ENCODE measurements at regions not wholly inside any gene's neighbourhood (a gene's known extent, or its start where the extent isn't known, plus 50 kb on each side); places are given as distances from the start of the nearest gene placed in this dataset.
"Not testable (repeated sequence)": the region's sequence is repeated elsewhere in the genome, so short reads cannot be mapped to it uniquely, and the experiment has no call there.

GRCh38 chr3:20480786-20481365, 294.9 kb upstream of the SGO1 start:
- Histone ChIP-seq H3K4me1 (ENCODE audit: control insufficient read depth, low read depth, low read length) (no peaks in the 10 kb centered on the region), H3K27me3 (ENCODE audit: insufficient read depth, low read length, poor library complexity) (no peaks in the 10 kb centered on the region), H4K5ac (ENCODE audit: low read length) (no peak overlapping the region), H3K4me2 (ENCODE audit: low read length) (no peak overlapping the region), H3K23ac (ENCODE audit: low read length) (no peak overlapping the region), H3K4ac (ENCODE audit: low read depth, low read length) (no peak overlapping the region), H3K36me3 (ENCODE audit: control insufficient read depth, insufficient read depth, low read length) (no peaks in the 10 kb centered on the region), H3K56ac (ENCODE audit: low read length) (peak overlapping the region; percentile 4), H2BK120ac (ENCODE audit: low read depth, low read length) (peak overlapping the region; percentile 61), H2BK5ac (ENCODE audit: low read length) (peak overlapping the region; percentile 10), H3K4me3 (ENCODE audit: low read length) (no peak overlapping the region), H2BK15ac (replicated peaks; ENCODE audit: low read depth) (no peak overlapping the region), H3K27ac (ENCODE audit: low read depth, low read length) (peak overlapping the region; percentile 37), H2AK5ac (ENCODE audit: low read length) (no peak overlapping the region), H3K9ac (ENCODE audit: low read length) (no peak overlapping the region), H3K18ac (ENCODE audit: low read length) (peak overlapping the region; percentile 75), H4K8ac (ENCODE audit: low read depth, low read length) (peak overlapping the region; percentile 86), H3K79me1 (ENCODE audit: low read length) (no peaks in the 10 kb centered on the region), H3K79me2 (ENCODE audit: control insufficient read depth, insufficient read depth, low read length) (no peaks in the 10 kb centered on the region)
- no CpG with 5 or more reads among the region's 5 CpGs for WGBS (ENCODE audit: extremely low coverage, insufficient coverage, low lambda C conversion rate)
- DNase-seq, result peak; percentile 69

- H2AK5ac ChIP-seq (ENCODE audit: low read length), result no peak overlapping the region
- H4K8ac ChIP-seq (ENCODE audit: low read depth, low read length), result no peak overlapping the region
These were observed 292.4 kb upstream of the SGO1 start for GRCh38 chr3:20478436-20478835.

GRCh38 chr3:20464237-20464636, 278.2 kb upstream of the SGO1 start:
- no CpG with 5 or more reads among the region's 2 CpGs for WGBS (ENCODE audit: extremely low coverage, insufficient coverage, low lambda C conversion rate)
- not testable (repeated sequence) for H3K4me2 ChIP-seq (ENCODE audit: low read length); H4K8ac ChIP-seq (ENCODE audit: low read depth, low read length); H3K36me3 ChIP-seq (ENCODE audit: control insufficient read depth, insufficient read depth, low read length); H2AK5ac ChIP-seq (ENCODE audit: low read length); H2BK15ac ChIP-seq (replicated peaks; ENCODE audit: low read depth); H3K4ac ChIP-seq (ENCODE audit: low read depth, low read length); H3K4me1 ChIP-seq (ENCODE audit: control insufficient read depth, low read depth, low read length); H3K56ac ChIP-seq (ENCODE audit: low read length); H3K27ac ChIP-seq (ENCODE audit: low read depth, low read length); H3K9ac ChIP-seq (ENCODE audit: low read length); H3K18ac ChIP-seq (ENCODE audit: low read length); H3K79me2 ChIP-seq (ENCODE audit: control insufficient read depth, insufficient read depth, low read length); H3K4me3 ChIP-seq (ENCODE audit: low read length); H3K79me1 ChIP-seq (ENCODE audit: low read length); H3K23ac ChIP-seq (ENCODE audit: low read length); H4K5ac ChIP-seq (ENCODE audit: low read length); H2BK120ac ChIP-seq (ENCODE audit: low read depth, low read length); H2BK5ac ChIP-seq (ENCODE audit: low read length); DNase-seq; H3K27me3 ChIP-seq (ENCODE audit: insufficient read depth, low read length, poor library complexity)

More at GRCh38 chr3:20478436-20478835, 292.4 kb upstream of the SGO1 start:
- Histone ChIP-seq H3K4me2 (ENCODE audit: low read length) (no peak overlapping the region), H3K27ac (ENCODE audit: low read depth, low read length) (no peak overlapping the region), H3K9ac (ENCODE audit: low read length) (no peak overlapping the region), H3K56ac (ENCODE audit: low read length) (no peak overlapping the region), H2BK15ac (replicated peaks; ENCODE audit: low read depth) (no peak overlapping the region), H3K4me1 (ENCODE audit: control insufficient read depth, low read depth, low read length) (no peaks in the 10 kb centered on the region), H2BK5ac (ENCODE audit: low read length) (no peak overlapping the region), H3K79me2 (ENCODE audit: control insufficient read depth, insufficient read depth, low read length) (no peaks in the 10 kb centered on the region), H3K23ac (ENCODE audit: low read length) (no peak overlapping the region), H3K79me1 (ENCODE audit: low read length) (no peaks in the 10 kb centered on the region), H3K4ac (ENCODE audit: low read depth, low read length) (no peak overlapping the region), H3K36me3 (ENCODE audit: control insufficient read depth, insufficient read depth, low read length) (no peaks in the 10 kb centered on the region), H3K18ac (ENCODE audit: low read length) (no peak overlapping the region), H3K27me3 (ENCODE audit: insufficient read depth, low read length, poor library complexity) (no peaks in the 10 kb centered on the region), H4K5ac (ENCODE audit: low read length) (no peak overlapping the region), H3K4me3 (ENCODE audit: low read length) (no peak overlapping the region), H2BK120ac (ENCODE audit: low read depth, low read length) (no peak overlapping the region)
- peak; percentile 81 for DNase-seq

GRCh38 chr3:20462723-20463122, 276.7 kb upstream of the SGO1 start:
- no peak overlapping the region for H3K27ac ChIP-seq (ENCODE audit: low read depth, low read length)
- no peaks in the 10 kb centered on the region for H3K79me2 ChIP-seq (ENCODE audit: control insufficient read depth, insufficient read depth, low read length)
- no peak overlapping the region for H3K4me2 ChIP-seq (ENCODE audit: low read length)
- no peak overlapping the region for H3K4me3 ChIP-seq (ENCODE audit: low read length)
- H3K18ac ChIP-seq (ENCODE audit: low read length), result no peak overlapping the region
- no peak overlapping the region for H3K56ac ChIP-seq (ENCODE audit: low read length)
- no peak overlapping the region for H3K23ac ChIP-seq (ENCODE audit: low read length)
- no peak overlapping the region for H2BK120ac ChIP-seq (ENCODE audit: low read depth, low read length)
- no peak overlapping the region for H4K5ac ChIP-seq (ENCODE audit: low read length)
- H4K8ac ChIP-seq (ENCODE audit: low read depth, low read length), result no peak overlapping the region
- H3K4me1 ChIP-seq (ENCODE audit: control insufficient read depth, low read depth, low read length), result no peaks in the 10 kb centered on the region
- H2BK5ac ChIP-seq (ENCODE audit: low read length), result no peak overlapping the region
- no peak overlapping the region for H3K4ac ChIP-seq (ENCODE audit: low read depth, low read length)
- no peaks in the 10 kb centered on the region for H3K36me3 ChIP-seq (ENCODE audit: control insufficient read depth, insufficient read depth, low read length)
- no peak overlapping the region for H2BK15ac ChIP-seq (replicated peaks; ENCODE audit: low read depth)
- no peak overlapping the region for H3K9ac ChIP-seq (ENCODE audit: low read length)
- no peaks in the 10 kb centered on the region for H3K79me1 ChIP-seq (ENCODE audit: low read length)
- H3K27me3 ChIP-seq (ENCODE audit: insufficient read depth, low read length, poor library complexity), result no peaks in the 10 kb centered on the region
- H2AK5ac ChIP-seq (ENCODE audit: low read length), result no peak overlapping the region
- no peak for DNase-seq

GRCh38 chr3:20462226-20462625, 276.2 kb upstream of the SGO1 start:
- no CpG with 5 or more reads among the region's 1 CpG for WGBS (ENCODE audit: extremely low coverage, insufficient coverage, low lambda C conversion rate)
- Histone ChIP-seq H3K79me1 (ENCODE audit: low read length) (no peaks in the 10 kb centered on the region), H3K27me3 (ENCODE audit: insufficient read depth, low read length, poor library complexity) (no peaks in the 10 kb centered on the region), H2BK15ac (replicated peaks; ENCODE audit: low read depth) (no peak overlapping the region), H3K23ac (ENCODE audit: low read length) (no peak overlapping the region), H2BK5ac (ENCODE audit: low read length) (no peak overlapping the region), H3K36me3 (ENCODE audit: control insufficient read depth, insufficient read depth, low read length) (no peaks in the 10 kb centered on the region), H2AK5ac (ENCODE audit: low read length) (no peak overlapping the region), H3K4me1 (ENCODE audit: control insufficient read depth, low read depth, low read length) (no peaks in the 10 kb centered on the region), H2BK120ac (ENCODE audit: low read depth, low read length) (no peak overlapping the region), H3K4me2 (ENCODE audit: low read length) (no peak overlapping the region), H3K27ac (ENCODE audit: low read depth, low read length) (no peak overlapping the region), H3K4ac (ENCODE audit: low read depth, low read length) (no peak overlapping the region), H4K8ac (ENCODE audit: low read depth, low read length) (no peak overlapping the region), H4K5ac (ENCODE audit: low read length) (no peak overlapping the region), H3K18ac (ENCODE audit: low read length) (no peak overlapping the region), H3K4me3 (ENCODE audit: low read length) (no peak overlapping the region), H3K56ac (ENCODE audit: low read length) (no peak overlapping the region), H3K79me2 (ENCODE audit: control insufficient read depth, insufficient read depth, low read length) (no peaks in the 10 kb centered on the region), H3K9ac (ENCODE audit: low read length) (no peak overlapping the region)
- no peak for DNase-seq

- H3K36me3 ChIP-seq (ENCODE audit: control insufficient read depth, insufficient read depth, low read length), result no peaks in the 10 kb centered on the region
- no peak overlapping the region for H3K18ac ChIP-seq (ENCODE audit: low read length)
These were observed 273.1 kb upstream of the SGO1 start for GRCh38 chr3:20458994-20459716.

More at GRCh38 chr3:20458994-20459716, 273.1 kb upstream of the SGO1 start:
- H2AK5ac ChIP-seq (ENCODE audit: low read length), result no peak overlapping the region
- H3K79me1 ChIP-seq (ENCODE audit: low read length), result no peaks in the 10 kb centered on the region
- no peak overlapping the region for H3K23ac ChIP-seq (ENCODE audit: low read length)
- no peak overlapping the region for H2BK15ac ChIP-seq (replicated peaks; ENCODE audit: low read depth)
- no peak overlapping the region for H3K9ac ChIP-seq (ENCODE audit: low read length)
- WGBS (ENCODE audit: extremely low coverage, insufficient coverage, low lambda C conversion rate), result no CpG with 5 or more reads among the region's 4 CpGs
- H3K79me2 ChIP-seq (ENCODE audit: control insufficient read depth, insufficient read depth, low read length), result no peaks in the 10 kb centered on the region
- H3K4me3 ChIP-seq (ENCODE audit: low read length), result no peak overlapping the region
- no peaks in the 10 kb centered on the region for H3K27me3 ChIP-seq (ENCODE audit: insufficient read depth, low read length, poor library complexity)
- no peaks in the 10 kb centered on the region for H3K4me1 ChIP-seq (ENCODE audit: control insufficient read depth, low read depth, low read length)
- H3K4me2 ChIP-seq (ENCODE audit: low read length), result no peak overlapping the region
- DNase-seq, result no peak
- no peak overlapping the region for H2BK5ac ChIP-seq (ENCODE audit: low read length)
- H3K56ac ChIP-seq (ENCODE audit: low read length), result no peak overlapping the region
- no peak overlapping the region for H4K5ac ChIP-seq (ENCODE audit: low read length)
- H4K8ac ChIP-seq (ENCODE audit: low read depth, low read length), result no peak overlapping the region
- no peak overlapping the region for H3K4ac ChIP-seq (ENCODE audit: low read depth, low read length)
- no peak overlapping the region for H2BK120ac ChIP-seq (ENCODE audit: low read depth, low read length)
- H3K27ac ChIP-seq (ENCODE audit: low read depth, low read length), result no peak overlapping the region

Measured in mesendoderm (in vitro differentiated cells).